ENCODE measurements at regions not wholly inside any gene's neighbourhood (a gene's known extent, or its start where the extent isn't known, plus 50 kb on each side); places are given as distances from the start of the nearest gene placed in this dataset.
"Not testable (repeated sequence)": the region's sequence is repeated elsewhere in the genome, so short reads cannot be mapped to it uniquely, and the experiment has no call there.

GRCh38 chr3:177852001-177852807, 654.9 kb upstream of the TBL1XR1 start:
- no peak for DNase-seq (ENCODE audit: low spot score)

GRCh38 chr3:177855021-177855420, 657.7 kb upstream of the TBL1XR1 start:
- no peak for DNase-seq (ENCODE audit: low spot score)

- no peak for DNase-seq (ENCODE audit: low spot score)
Measured at GRCh38 chr3:177860184-177860583, 662.9 kb upstream of the TBL1XR1 start.

GRCh38 chr3:177862962-177863491, 665.7 kb upstream of the TBL1XR1 start:
- no peak for DNase-seq (ENCODE audit: low spot score)

GRCh38 chr3:177871267-177871666, 665.0 kb upstream of the KCNMB2 start:
- DNase-seq (ENCODE audit: low spot score): not testable (repeated sequence)

GRCh38 chr3:177878192-177878591, 658.0 kb upstream of the KCNMB2 start:
- DNase-seq (ENCODE audit: low spot score): no peak

GRCh38 chr3:177878957-177879356, 657.3 kb upstream of the KCNMB2 start:
- no peak for DNase-seq (ENCODE audit: low spot score)

- DNase-seq (ENCODE audit: low spot score): no peak
Measured at GRCh38 chr3:177881351-177881750, 654.9 kb upstream of the KCNMB2 start.

- DNase-seq (ENCODE audit: low spot score): no peak
Measured at GRCh38 chr3:177882124-177882648, 654.0 kb upstream of the KCNMB2 start.

GRCh38 chr3:177883091-177883490, 653.1 kb upstream of the KCNMB2 start:
- no peak for DNase-seq (ENCODE audit: low spot score)

- DNase-seq (ENCODE audit: low spot score): no peak
Measured at GRCh38 chr3:177883957-177884356, 652.3 kb upstream of the KCNMB2 start.

GRCh38 chr3:177885063-177885462, 651.2 kb upstream of the KCNMB2 start:
- DNase-seq (ENCODE audit: low spot score): no peak

- no peak for DNase-seq (ENCODE audit: low spot score)
Measured at GRCh38 chr3:177886501-177886900, 649.7 kb upstream of the KCNMB2 start.

- no peak for DNase-seq (ENCODE audit: low spot score)
Measured at GRCh38 chr3:177887475-177887874, 648.8 kb upstream of the KCNMB2 start.

- DNase-seq (ENCODE audit: low spot score): no peak
Measured at GRCh38 chr3:177889161-177889560, 647.1 kb upstream of the KCNMB2 start.

- DNase-seq (ENCODE audit: low spot score): no peak
Measured at GRCh38 chr3:177889652-177890358, 646.4 kb upstream of the KCNMB2 start.

GRCh38 chr3:177890359-177890683, 645.9 kb upstream of the KCNMB2 start:
- no peak for DNase-seq (ENCODE audit: low spot score)

- DNase-seq (ENCODE audit: low spot score): not testable (repeated sequence)
Measured at GRCh38 chr3:177891569-177891968, 644.7 kb upstream of the KCNMB2 start.

- no peak for DNase-seq (ENCODE audit: low spot score)
Measured at GRCh38 chr3:177893331-177893730, 642.9 kb upstream of the KCNMB2 start.

- no peak for DNase-seq (ENCODE audit: low spot score)
Measured at GRCh38 chr3:177894081-177894728, 642.0 kb upstream of the KCNMB2 start.

- no peak for DNase-seq (ENCODE audit: low spot score)
Measured at GRCh38 chr3:177898185-177898584, 638.1 kb upstream of the KCNMB2 start.

GRCh38 chr3:177899275-177900067, 636.8 kb upstream of the KCNMB2 start:
- DNase-seq (ENCODE audit: low spot score): no peak

Data from HuH-7.5 (cell line).